ENCODE measurements at regions not wholly inside any gene's neighbourhood (a gene's known extent, or its start where the extent isn't known, plus 50 kb on each side); places are given as distances from the start of the nearest gene placed in this dataset.

GRCh38 chr10:44060719-44061118, 324.2 kb downstream of the CXCL12 start:
- no peak for TF ChIP-seq POLR2A (IDR thresholded peaks at IDR 0.05; ENCODE audit: low read depth, low read length)
- no peak for TF ChIP-seq POLR2AphosphoS5 (IDR thresholded peaks at IDR 0.05; ENCODE audit: low read depth, low read length)

Data from GM12892 (cell line).